PC-9 (cell line): ENCODE measurements at regions not wholly inside any gene's neighbourhood (a gene's known extent, or its start where the extent isn't known, plus 50 kb on each side); places are given as distances from the start of the nearest gene placed in this dataset.

Experiments
- BruUV-seq: library from RNA; stranded (reverse); fragments of 400-500 nt; replicated peaks from 2 replicates; lab custom pipeline; 2021; lab: Mats Ljungman, UMichigan
- CTCF ChIA-PET: fragments of 300-600 bp; sonication (Branson Sonifier 250); formaldehyde crosslinking; loops from one replicate; lab custom pipeline; 2022; ENCODE audit warnings: antibody characterized with exemption; lab: Charles Lee
- POLR2A ChIA-PET: fragments of 300-600 bp; sonication (Branson Sonifier 250); formaldehyde crosslinking; loops from one replicate; lab custom pipeline; 2022; ENCODE audit warnings: antibody characterized with exemption; ENCODE audit not compliant: unreplicated experiment; lab: Charles Lee
- DNase-seq, 2 experiments: peaks; one replicate each; pipeline versions ENCODE4 v3.0.0 to v3.0.0-alpha.2; 2015 to 2022; ENCODE audit warnings: mixed read lengths in 1 of 2
- H2AFZ ChIP-seq: fragments of 200-600 bp; sonication (generic); 2 replicates; pipeline ENCODE4 v1.8.1; 2017; ENCODE audit warnings: antibody characterized with exemption
- H3F3A ChIP-seq: fragments of 200-600 bp; sonication (generic); 2 replicates; pipeline ENCODE4 v1.8.1; 2017; ENCODE audit warnings: antibody characterized with exemption, mild to moderate bottlenecking, low read depth; ENCODE audit not compliant: insufficient read depth
- H3K27ac ChIP-seq: fragments of 200-600 bp; sonication (generic); 2 replicates; pipeline ENCODE4 v1.6.1; 2016; ENCODE audit warnings: mixed run types
- H3K27me3 ChIP-seq: fragments of 200-600 bp; sonication (generic); 2 replicates; pipeline ENCODE4 v1.6.1; 2016; ENCODE audit warnings: low read depth, mixed run types; ENCODE audit not compliant: insufficient read depth
- H3K36me3 ChIP-seq: fragments of 200-600 bp; sonication (generic); 2 replicates; pipeline ENCODE4 v1.6.1; 2016; ENCODE audit warnings: low read depth, mixed run types
- H3K4me1 ChIP-seq: fragments of 200-600 bp; sonication (generic); replicated peaks from 2 replicates; pipeline ENCODE4 v1.6.1; 2016; ENCODE audit warnings: mixed run types; ENCODE audit not compliant: insufficient read depth
- H3K4me2 ChIP-seq: fragments of 200-600 bp; sonication (generic); 2 replicates; pipeline ENCODE4 v1.6.1; 2017; ENCODE audit warnings: mixed run types
- H3K4me3 ChIP-seq: fragments of 200-600 bp; sonication (generic); 2 replicates; pipeline ENCODE4 v1.6.1; 2016; ENCODE audit warnings: mixed run types
- H3K79me2 ChIP-seq: fragments of 200-600 bp; sonication (generic); 2 replicates; pipeline ENCODE4 v1.6.1; 2017; ENCODE audit warnings: low read depth, mixed run types
- H3K9me2 ChIP-seq: fragments of 200-600 bp; sonication (generic); 2 replicates; pipeline ENCODE4 v1.8.1; 2017; ENCODE audit warnings: mild to moderate bottlenecking; ENCODE audit not compliant: insufficient read depth
- H3K9me3 ChIP-seq: fragments of 200-600 bp; sonication (generic); 2 replicates; pipeline ENCODE4 v1.8.1; 2016; ENCODE audit warnings: low read depth; ENCODE audit not compliant: insufficient read depth
- H4K20me1 ChIP-seq: fragments of 200-600 bp; sonication (generic); 2 replicates; pipeline ENCODE4 v1.8.1; 2017; ENCODE audit not compliant: insufficient read depth
- EZH2 ChIP-seq: fragments of 200-600 bp; sonication (generic); IDR thresholded peaks from 2 replicates; pipeline ENCODE4 v1.8.0; 2017; ENCODE audit warnings: antibody characterized with exemption, low read depth
- intact Hi-C: fragments of 100-400 bp; cut with micrococcal nuclease; formaldehyde crosslinking; loops from one replicate; pipeline ENCODE4 v1.10.0; 2022; ENCODE audit not compliant: unreplicated experiment
- TF ChIP-seq, protein P1 (sequence below): fragments of 200-600 bp; sonication (generic); conservative IDR thresholded peaks from 2 replicates; pipeline ENCODE4 v1.6.1; 2017; ENCODE audit warnings: mixed run types, antibody characterized with exemption, mild to moderate bottlenecking, moderate library complexity

DNA sequence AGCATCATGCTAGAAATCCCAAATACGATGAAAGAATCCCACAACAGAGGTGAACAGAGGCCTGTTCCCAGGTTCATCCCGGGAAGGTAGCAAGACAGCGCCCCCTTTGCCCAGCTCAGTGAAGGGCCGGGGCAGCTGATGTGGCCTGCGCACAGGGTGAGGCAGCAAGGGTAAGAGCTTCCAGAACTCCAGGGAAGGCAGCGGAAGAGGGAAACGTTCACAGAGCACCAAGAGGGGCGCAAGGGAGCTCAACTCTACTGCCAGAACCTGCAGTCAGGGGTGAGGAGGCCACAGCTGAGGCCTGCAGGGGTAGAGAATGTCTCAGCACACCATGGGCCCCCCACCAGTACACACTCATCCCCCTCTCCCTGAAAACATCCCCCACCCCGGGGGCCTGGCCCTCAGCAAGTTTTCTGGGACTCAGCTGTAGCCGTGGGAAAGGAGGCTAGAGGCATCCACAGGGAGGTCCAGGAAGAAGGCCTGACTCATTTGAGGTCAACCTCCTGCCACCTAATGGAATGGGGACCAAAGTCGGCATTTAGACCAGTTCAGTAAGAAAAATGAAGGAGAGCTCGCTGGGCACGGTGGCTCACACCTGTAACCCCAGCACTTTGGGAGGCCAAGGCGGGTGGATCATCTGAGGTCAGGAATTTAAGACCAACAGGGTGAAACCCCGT, 95.6 kb upstream of the ASAP2 start:
- no TSS peak for BruUV-seq
- H3K4me3 ChIP-seq, result no peak overlapping the region
- H3K9me3 ChIP-seq, result no peaks in the 10 kb centered on the region
- no peaks in the 10 kb centered on the region for H3K36me3 ChIP-seq
- H2AFZ ChIP-seq, result no peak overlapping the region
- H3K27ac ChIP-seq, result peak overlapping the region; percentile 96
- H3K27me3 ChIP-seq, result no peaks in the 10 kb centered on the region
- H3F3A ChIP-seq, result peaks cover 37% of the 10 kb centered on the region
- H3K79me2 ChIP-seq, result no peaks in the 10 kb centered on the region
- H4K20me1 ChIP-seq, result no peaks in the 10 kb centered on the region
- TF ChIP-seq, protein P1, sequence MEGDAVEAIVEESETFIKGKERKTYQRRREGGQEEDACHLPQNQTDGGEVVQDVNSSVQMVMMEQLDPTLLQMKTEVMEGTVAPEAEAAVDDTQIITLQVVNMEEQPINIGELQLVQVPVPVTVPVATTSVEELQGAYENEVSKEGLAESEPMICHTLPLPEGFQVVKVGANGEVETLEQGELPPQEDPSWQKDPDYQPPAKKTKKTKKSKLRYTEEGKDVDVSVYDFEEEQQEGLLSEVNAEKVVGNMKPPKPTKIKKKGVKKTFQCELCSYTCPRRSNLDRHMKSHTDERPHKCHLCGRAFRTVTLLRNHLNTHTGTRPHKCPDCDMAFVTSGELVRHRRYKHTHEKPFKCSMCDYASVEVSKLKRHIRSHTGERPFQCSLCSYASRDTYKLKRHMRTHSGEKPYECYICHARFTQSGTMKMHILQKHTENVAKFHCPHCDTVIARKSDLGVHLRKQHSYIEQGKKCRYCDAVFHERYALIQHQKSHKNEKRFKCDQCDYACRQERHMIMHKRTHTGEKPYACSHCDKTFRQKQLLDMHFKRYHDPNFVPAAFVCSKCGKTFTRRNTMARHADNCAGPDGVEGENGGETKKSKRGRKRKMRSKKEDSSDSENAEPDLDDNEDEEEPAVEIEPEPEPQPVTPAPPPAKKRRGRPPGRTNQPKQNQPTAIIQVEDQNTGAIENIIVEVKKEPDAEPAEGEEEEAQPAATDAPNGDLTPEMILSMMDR, result peak; percentile 57
- TF ChIP-seq EZH2, result no peak
- peak overlapping the region; percentile 69 for H3K4me2 ChIP-seq
- peak in 1 of 2 experiments; percentile 83 for DNase-seq
- intact Hi-C loops, result no loop called here
- no peaks in the 10 kb centered on the region for H3K9me2 ChIP-seq
- peaks cover 67% of the 10 kb centered on the region for H3K4me1 ChIP-seq
- POLR2A ChIA-PET, result no interaction called here
- CTCF ChIA-PET, result interaction anchor here (0.6 kb wide), 4 partner anchors 30 to 429 kb away, joined by 3 to 6 read pairs (median 3); partner anchors contain the start of gene ID2

DNA sequence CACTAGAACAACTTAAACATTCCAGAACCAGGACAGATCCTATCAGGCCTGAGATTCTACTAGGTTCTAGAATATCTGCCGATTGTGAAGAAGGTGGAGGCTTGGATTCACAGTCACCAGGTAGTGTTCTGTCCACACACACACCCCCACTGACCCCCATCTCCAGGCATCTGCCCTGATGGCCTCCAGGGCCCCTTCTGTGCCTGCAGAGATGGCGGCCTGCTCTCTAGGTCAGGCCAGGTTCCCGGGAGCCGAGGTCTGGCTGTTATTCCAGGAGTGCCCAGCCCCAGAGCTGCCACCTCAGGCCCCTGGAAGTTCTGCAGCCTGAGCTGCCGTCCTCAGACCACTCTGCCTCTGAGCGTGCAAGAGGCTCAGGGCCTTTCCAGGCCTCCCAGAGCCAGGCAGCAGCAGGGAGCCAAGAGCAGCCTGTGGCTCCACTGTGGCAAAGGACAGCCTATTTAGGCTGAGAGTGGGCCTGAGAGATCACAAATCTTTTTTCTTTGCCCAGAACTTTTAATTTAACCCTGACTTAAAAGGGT, 96.2 kb upstream of the ASAP2 start:
- POLR2A ChIA-PET, result no interaction called here
- peaks cover 43% of the 10 kb centered on the region for H3F3A ChIP-seq
- H3K4me2 ChIP-seq, result peak overlapping the region; percentile 69
- peak overlapping the region; percentile 96 for H3K27ac ChIP-seq
- H2AFZ ChIP-seq, result no peak overlapping the region
- intact Hi-C loops, result no loop called here
- H3K27me3 ChIP-seq, result no peaks in the 10 kb centered on the region
- H3K9me2 ChIP-seq, result no peaks in the 10 kb centered on the region
- DNase-seq, result peak in 1 of 2 experiments; percentile 10
- CTCF ChIA-PET, result interaction anchor here (0.6 kb wide), 2 partner anchors 217 to 429 kb away, joined by 3 read pairs; partner anchors contain the start of gene ID2
- no TSS peak for BruUV-seq
- no peak overlapping the region for H3K4me3 ChIP-seq
- H3K36me3 ChIP-seq, result no peaks in the 10 kb centered on the region
- H3K4me1 ChIP-seq, result peaks cover 74% of the 10 kb centered on the region
- no peaks in the 10 kb centered on the region for H4K20me1 ChIP-seq
- no peaks in the 10 kb centered on the region for H3K9me3 ChIP-seq
- TF ChIP-seq EZH2, result no peak
- TF ChIP-seq, protein P1, result no peak
- H3K79me2 ChIP-seq, result no peaks in the 10 kb centered on the region

DNA sequence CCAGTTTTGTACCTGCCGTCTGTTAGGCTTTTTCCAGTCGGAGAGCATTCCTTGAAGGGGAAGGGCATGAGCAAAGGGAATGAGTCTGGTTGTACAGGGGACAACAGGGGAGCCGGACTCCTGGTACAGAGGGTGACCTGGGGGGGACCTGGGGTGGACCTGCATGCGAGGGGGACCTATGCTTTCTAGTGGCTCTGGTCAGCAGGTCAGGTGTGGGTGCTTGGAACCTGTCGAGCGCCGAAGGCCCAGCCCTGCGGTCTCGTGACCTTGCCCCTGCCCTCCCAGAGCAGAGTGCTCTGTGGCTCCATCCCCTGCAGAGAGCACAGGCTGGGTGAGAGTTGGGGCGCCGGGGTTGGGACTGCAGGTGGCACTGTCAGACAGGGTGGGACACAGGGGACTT, 96.7 kb upstream of the ASAP2 start:
- no peaks in the 10 kb centered on the region for H3K36me3 ChIP-seq
- H4K20me1 ChIP-seq, result no peaks in the 10 kb centered on the region
- H3K79me2 ChIP-seq, result no peaks in the 10 kb centered on the region
- H3F3A ChIP-seq, result peaks cover 48% of the 10 kb centered on the region
- no peak for DNase-seq
- H3K9me2 ChIP-seq, result no peaks in the 10 kb centered on the region
- no peak overlapping the region for H3K4me2 ChIP-seq
- ChIA-PET POLR2A (no interaction called here), CTCF (no interaction called here)
- 0 out of 2 replicates have a peak overlapping the region, but pooled peaks have one; percentile 96 for H3K27ac ChIP-seq
- H2AFZ ChIP-seq, result no peak overlapping the region
- no peak for TF ChIP-seq EZH2
- intact Hi-C loops, result no loop called here
- H3K4me3 ChIP-seq, result no peak overlapping the region
- H3K4me1 ChIP-seq, result peaks cover 79% of the 10 kb centered on the region
- no peaks in the 10 kb centered on the region for H3K9me3 ChIP-seq
- no peaks in the 10 kb centered on the region for H3K27me3 ChIP-seq
- BruUV-seq, result no TSS peak
